SU-DHL-6 (cell line): ENCODE measurements at regions not wholly inside any gene's neighbourhood (a gene's known extent, or its start where the extent isn't known, plus 50 kb on each side); places are given as distances from the start of the nearest gene placed in this dataset.

Source experiments
- H2AFZ ChIP-seq: fragments of 200-600 bp; sonication (generic); 2 replicates; pipeline ENCODE4 v1.6.1; 2014; ENCODE audit warnings: low read depth, mild to moderate bottlenecking, moderate library complexity, mixed read lengths, antibody characterized with exemption, low read length; ENCODE audit not compliant: severe bottlenecking
- H3F3A ChIP-seq: fragments of 200-600 bp; shearing (Covaris generic); 2 replicates; pipeline ENCODE4 v1.6.0; 2016; ENCODE audit warnings: antibody characterized with exemption, mild to moderate bottlenecking; ENCODE audit not compliant: insufficient read depth
- H3K27ac ChIP-seq: fragments of 200-600 bp; sonication (generic); 2 replicates; pipeline ENCODE4 v1.5.1; 2016; ENCODE audit warnings: low read depth, mild to moderate bottlenecking, low read length, moderate library complexity, mixed read lengths
- H3K27me3 ChIP-seq: fragments of 200-600 bp; sonication (generic), shearing (Covaris generic); 2 replicates; pipeline ENCODE4 v1.6.0; 2014; ENCODE audit warnings: mild to moderate bottlenecking, low read length
- H3K36me3 ChIP-seq: fragments of 200-600 bp; sonication (generic); 2 replicates; pipeline ENCODE4 v1.6.1; 2014; ENCODE audit warnings: mild to moderate bottlenecking, low read length, mixed read lengths
- H3K4me2 ChIP-seq: fragments of 300-600, 200-600 bp; shearing (Covaris generic), sonication (generic); 2 replicates; pipeline ENCODE4 v1.6.0; 2014; ENCODE audit warnings: low read length, low read depth, mild to moderate bottlenecking; ENCODE audit not compliant: poor library complexity, severe bottlenecking
- H3K4me3 ChIP-seq: fragments of 200-600 bp; sonication (generic); 2 replicates; pipeline ENCODE4 v1.5.1; 2014; ENCODE audit warnings: antibody characterized with exemption, low read length, mild to moderate bottlenecking, mixed read lengths; ENCODE audit not compliant: insufficient read depth, poor library complexity, severe bottlenecking
- H3K79me2 ChIP-seq: fragments of 200-600 bp; sonication (generic); 2 replicates; pipeline ENCODE4 v1.6.1; 2014; ENCODE audit warnings: mild to moderate bottlenecking, low read length, moderate library complexity; ENCODE audit not compliant: insufficient read depth
- H3K9ac ChIP-seq: fragments of 200-600 bp; sonication (generic); 2 replicates; pipeline ENCODE4 v1.7.0; 2014; ENCODE audit warnings: mild to moderate bottlenecking, low read length
- H3K9me2 ChIP-seq: fragments of 200-600 bp; sonication (generic); replicated peaks from 2 replicates; pipeline ENCODE4 v1.6.1; 2014; ENCODE audit warnings: low read length; ENCODE audit not compliant: insufficient read depth
- H3K9me3 ChIP-seq: fragments of 200-600 bp; sonication (generic); 2 replicates; pipeline ENCODE4 v1.6.1; 2014; ENCODE audit warnings: low read length, mixed read lengths; ENCODE audit not compliant: insufficient read depth
- H4K20me1 ChIP-seq: fragments of 200-600 bp; sonication (generic); 2 replicates; pipeline ENCODE4 v1.6.1; 2014; ENCODE audit warnings: low read depth, mild to moderate bottlenecking, antibody characterized with exemption, low read length, moderate library complexity, mixed read lengths
- CTCF ChIP-seq: fragments of 200-600 bp; sonication (generic); IDR thresholded peaks from one replicate; pipeline ENCODE4 v1.5.1; 2017; ENCODE audit warnings: antibody characterized with exemption, mild to moderate bottlenecking, low read length, moderate library complexity; ENCODE audit not compliant: insufficient read depth, poor library complexity, severe bottlenecking
- EZH2phosphoT487 ChIP-seq: fragments of 200-600 bp; sonication (generic), shearing (Covaris generic); conservative IDR thresholded peaks from 2 replicates; pipeline ENCODE4 v1.6.1; 2018; ENCODE audit warnings: mild to moderate bottlenecking, antibody characterized with exemption, low read length, moderate library complexity, mixed read lengths

DNA sequence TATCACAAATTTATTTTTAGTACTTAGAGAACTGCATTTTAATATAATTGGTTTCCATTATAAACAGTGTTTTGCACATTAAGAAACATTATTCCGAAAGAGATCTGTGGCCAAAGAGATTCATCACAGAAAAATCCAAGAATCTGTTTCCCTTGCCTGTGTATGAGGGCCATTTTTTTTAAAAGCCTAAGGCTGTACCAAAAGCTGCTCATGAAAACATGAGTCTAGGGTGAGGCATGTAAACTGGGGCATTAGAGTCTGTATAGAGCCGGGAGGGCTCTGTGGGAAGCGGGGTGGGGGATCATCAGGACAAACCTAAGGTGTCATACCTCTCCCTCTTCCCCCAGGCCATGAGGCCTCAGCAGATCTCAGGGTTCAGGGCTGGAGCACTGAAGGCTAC lies 223.8 kb downstream of the FBXO15 start:
- no peaks in the 10 kb centered on the region for H3K27me3 ChIP-seq
- no peak overlapping the region for H2AFZ ChIP-seq
- no peak for TF ChIP-seq CTCF
- no peak for TF ChIP-seq EZH2phosphoT487
- H3K79me2 ChIP-seq, result no peaks in the 10 kb centered on the region
- H3K4me3 ChIP-seq, result no peak overlapping the region
- H3F3A ChIP-seq, result no peaks in the 10 kb centered on the region
- H4K20me1 ChIP-seq, result no peaks in the 10 kb centered on the region
- H3K9me2 ChIP-seq, result no peaks in the 10 kb centered on the region
- no peaks in the 10 kb centered on the region for H3K36me3 ChIP-seq
- no peak overlapping the region for H3K9ac ChIP-seq
- no peaks in the 10 kb centered on the region for H3K9me3 ChIP-seq
- H3K4me2 ChIP-seq, result no peak overlapping the region
- no peak overlapping the region for H3K27ac ChIP-seq

DNA sequence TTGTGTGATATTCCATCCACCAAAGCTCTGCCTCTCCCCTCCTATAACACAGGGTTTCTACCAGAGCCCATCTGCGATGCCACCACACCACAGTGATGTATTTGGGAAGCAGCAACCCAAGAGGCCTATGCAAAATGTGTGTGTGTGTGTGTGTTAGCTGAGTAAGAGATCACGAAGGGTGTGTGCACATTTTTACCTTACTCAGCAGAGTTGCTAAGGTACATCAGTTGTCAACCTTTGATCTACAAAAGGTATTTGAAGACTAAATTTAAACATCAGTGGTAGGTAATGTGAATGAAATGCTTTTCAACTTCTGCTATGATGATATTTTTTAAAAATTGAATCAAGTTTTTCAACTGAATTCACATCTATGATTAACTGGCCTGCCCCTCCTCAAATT lies 227.6 kb downstream of the FBXO15 start:
- Histone ChIP-seq H4K20me1 (no peaks in the 10 kb centered on the region), H3K79me2 (no peaks in the 10 kb centered on the region), H3K9me3 (no peaks in the 10 kb centered on the region), H3F3A (no peaks in the 10 kb centered on the region), H2AFZ (no peak overlapping the region), H3K27me3 (no peaks in the 10 kb centered on the region), H3K4me2 (no peak overlapping the region), H3K27ac (no peak overlapping the region), H3K4me3 (no peak overlapping the region), H3K36me3 (no peaks in the 10 kb centered on the region), H3K9me2 (no peaks in the 10 kb centered on the region), H3K9ac (no peak overlapping the region)
- TF ChIP-seq EZH2phosphoT487 (no peak), CTCF (no peak)

GRCh38 chr18:73918816-73919215 lies 228.8 kb downstream of the FBXO15 start:
- H3K36me3 ChIP-seq, result no peaks in the 10 kb centered on the region
- H3K9ac ChIP-seq, result no peak overlapping the region
- H3K27ac ChIP-seq, result no peak overlapping the region
- H3F3A ChIP-seq, result no peaks in the 10 kb centered on the region
- H3K4me3 ChIP-seq, result no peak overlapping the region
- no peaks in the 10 kb centered on the region for H3K27me3 ChIP-seq
- no peaks in the 10 kb centered on the region for H3K9me2 ChIP-seq
- no peaks in the 10 kb centered on the region for H3K79me2 ChIP-seq
- no peaks in the 10 kb centered on the region for H4K20me1 ChIP-seq
- H3K9me3 ChIP-seq, result no peaks in the 10 kb centered on the region
- TF ChIP-seq EZH2phosphoT487 (no peak), CTCF (no peak)
- H3K4me2 ChIP-seq, result no peak overlapping the region
- no peak overlapping the region for H2AFZ ChIP-seq

DNA sequence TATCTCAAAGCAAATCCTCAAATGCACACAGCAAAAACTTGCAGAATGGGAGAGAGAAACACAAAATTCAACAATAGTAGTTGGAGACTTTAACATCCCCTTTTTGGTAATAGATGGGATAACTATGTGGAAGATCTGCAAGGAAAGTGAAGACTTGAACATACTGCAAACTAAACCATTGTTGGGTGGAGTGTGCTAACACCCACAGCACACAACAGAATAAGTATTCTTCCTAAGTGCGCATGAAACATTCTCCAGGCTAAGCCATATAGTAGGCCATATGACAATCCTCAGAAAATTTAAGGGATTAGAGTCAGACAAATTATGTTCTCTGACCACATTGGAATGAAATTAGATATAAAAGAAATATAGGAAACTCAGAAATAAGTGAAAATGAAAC lies 230.6 kb downstream of the FBXO15 start:
- no peak overlapping the region for H3K27ac ChIP-seq
- TF ChIP-seq EZH2phosphoT487, result no peak
- no peak for TF ChIP-seq CTCF
- H3K36me3 ChIP-seq, result no peaks in the 10 kb centered on the region

More for the DNA sequence above, 230.6 kb downstream of the FBXO15 start:
- no peaks in the 10 kb centered on the region for H3K27me3 ChIP-seq
- H3K9me2 ChIP-seq, result no peaks in the 10 kb centered on the region
- no peak overlapping the region for H3K9ac ChIP-seq
- H3K9me3 ChIP-seq, result no peaks in the 10 kb centered on the region
- H2AFZ ChIP-seq, result no peak overlapping the region
- no peaks in the 10 kb centered on the region for H4K20me1 ChIP-seq
- H3K4me3 ChIP-seq, result no peak overlapping the region
- no peaks in the 10 kb centered on the region for H3K79me2 ChIP-seq
- no peak overlapping the region for H3K4me2 ChIP-seq
- no peaks in the 10 kb centered on the region for H3F3A ChIP-seq
